NCI-H1930 (cell line): ENCODE measurements at regions not wholly inside any gene's neighbourhood (a gene's known extent, or its start where the extent isn't known, plus 50 kb on each side); places are given as distances from the start of the nearest gene placed in this dataset.
A peak's percentile ranks its signal among the peaks of the same experiment; 100 is the strongest.

Source experiments
- DNase-seq, 2 experiments: peaks; one replicate each; lab custom pipeline; 2025; lab: John Stamatoyannopoulos, UW

- no peak for DNase-seq
Observed at GRCh38 chr13:75050419-75051046, 431.4 kb downstream of the TBC1D4 start.

DNA sequence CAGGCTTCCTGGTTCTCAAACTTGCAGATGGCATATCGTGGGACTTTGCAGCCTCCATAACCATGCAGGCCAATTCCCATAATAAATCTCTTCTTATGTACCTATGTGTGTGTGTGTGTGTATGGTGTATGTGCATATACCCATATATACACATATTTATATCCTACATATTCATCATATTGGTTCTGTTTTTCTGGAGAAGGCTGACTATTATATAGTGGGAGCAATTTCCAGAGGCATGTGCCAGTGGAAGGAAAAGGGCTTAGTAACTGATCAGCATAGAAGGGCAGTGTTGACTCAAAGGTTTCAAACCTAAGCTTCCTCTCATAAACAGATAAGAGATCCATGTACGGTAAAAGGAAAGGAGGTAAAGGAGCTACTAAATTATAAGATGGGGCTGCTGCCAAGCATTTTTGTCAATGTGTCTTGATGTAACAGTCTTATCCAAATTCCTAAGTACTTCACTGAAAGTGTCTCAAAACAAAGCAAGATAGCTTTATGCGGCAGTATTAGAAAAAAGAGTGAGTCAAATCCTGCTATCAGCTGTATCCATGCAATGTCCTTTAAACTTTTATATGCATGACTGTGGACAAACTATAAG is 432.1 kb downstream of the TBC1D4 start:
- no peak for DNase-seq

GRCh38 chr13:75042807-75043206 is 439.2 kb downstream of the TBC1D4 start:
- DNase-seq, result no peak

- peak; percentile 62 to 71 for DNase-seq
Observed at GRCh38 chr13:75038393-75039113, 443.4 kb downstream of the TBC1D4 start.

DNA sequence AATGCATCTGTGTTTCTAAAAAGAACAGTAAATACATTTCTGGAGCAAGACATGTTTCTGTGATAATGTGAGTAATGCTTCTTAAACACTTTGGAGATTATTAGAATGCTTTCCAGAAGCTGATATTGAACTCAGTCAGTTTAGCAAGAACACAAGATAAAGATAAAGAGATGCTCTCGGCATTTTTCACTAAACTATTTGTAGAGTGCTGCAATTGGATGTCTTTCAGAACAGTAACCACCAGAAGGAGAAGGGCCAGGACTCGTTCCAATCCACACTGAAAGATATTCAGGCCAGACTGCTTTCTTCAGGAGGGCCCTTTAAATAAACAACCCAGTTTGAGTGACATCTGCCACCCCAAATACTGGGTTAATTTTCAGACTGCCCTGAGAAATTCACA is 456.0 kb downstream of the TBC1D4 start:
- no peak for DNase-seq

- no peak for DNase-seq
Observed at GRCh38 chr13:75024602-75025001, 457.4 kb downstream of the TBC1D4 start.

DNA sequence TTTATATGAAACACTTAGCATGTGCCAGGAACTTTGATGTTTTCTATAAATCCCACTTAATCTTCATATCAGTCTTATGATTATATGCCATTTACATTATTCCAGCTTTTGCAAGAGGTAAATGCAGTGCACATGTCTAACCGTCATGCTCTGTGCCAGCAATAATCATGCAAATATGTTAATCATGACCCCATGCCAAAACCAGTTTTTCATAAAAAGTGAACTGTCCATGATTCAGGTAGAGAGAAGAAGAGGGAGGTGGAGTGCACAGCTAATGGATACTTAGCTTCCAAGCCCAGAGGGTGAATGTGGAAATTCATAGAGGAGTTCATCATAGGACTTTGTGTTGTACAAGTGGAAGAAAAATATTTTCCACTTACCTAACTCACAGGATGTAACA is 458.4 kb downstream of the TBC1D4 start:
- DNase-seq, result no peak

DNA sequence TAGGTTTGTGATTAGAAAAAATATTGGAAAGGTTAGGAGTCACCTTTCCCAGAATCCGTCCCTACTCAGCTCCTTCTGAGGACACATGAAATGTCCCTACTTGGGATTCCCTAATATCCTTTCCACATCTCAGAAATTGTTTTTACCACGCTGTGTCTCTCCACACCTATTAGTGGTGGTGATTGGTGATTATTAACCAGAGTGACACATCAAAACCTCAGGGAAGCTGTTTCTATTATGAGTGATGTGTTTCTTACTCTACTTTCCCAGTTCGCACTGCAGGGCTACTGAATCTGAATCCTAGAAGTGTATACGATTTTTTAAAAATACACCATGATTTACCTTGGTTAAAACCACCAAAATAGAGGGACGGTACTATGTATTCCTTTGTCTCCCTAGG is 460.8 kb downstream of the TBC1D4 start:
- no peak for DNase-seq

DNA sequence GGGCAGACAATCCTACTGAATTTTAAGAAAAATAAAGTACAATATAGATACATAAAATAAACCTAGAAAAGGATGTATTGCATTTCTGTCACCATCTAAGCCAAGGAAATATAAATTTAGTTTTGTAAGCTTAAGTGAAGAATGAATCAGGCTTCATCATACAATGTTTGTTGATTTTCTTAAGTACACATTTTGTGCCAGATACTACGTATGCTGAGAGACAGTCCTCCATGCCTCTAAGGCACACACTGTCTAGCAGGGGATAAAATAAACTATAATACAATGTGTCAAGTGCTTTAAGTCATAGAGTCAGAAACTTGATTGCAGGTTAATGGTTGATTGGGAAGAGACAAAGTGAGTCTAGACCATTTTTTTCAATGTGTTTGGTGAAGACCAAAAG is 465.7 kb downstream of the TBC1D4 start:
- no peak for DNase-seq

- no peak for DNase-seq
Observed at GRCh38 chr13:75013818-75014217, 468.2 kb downstream of the TBC1D4 start.

DNA sequence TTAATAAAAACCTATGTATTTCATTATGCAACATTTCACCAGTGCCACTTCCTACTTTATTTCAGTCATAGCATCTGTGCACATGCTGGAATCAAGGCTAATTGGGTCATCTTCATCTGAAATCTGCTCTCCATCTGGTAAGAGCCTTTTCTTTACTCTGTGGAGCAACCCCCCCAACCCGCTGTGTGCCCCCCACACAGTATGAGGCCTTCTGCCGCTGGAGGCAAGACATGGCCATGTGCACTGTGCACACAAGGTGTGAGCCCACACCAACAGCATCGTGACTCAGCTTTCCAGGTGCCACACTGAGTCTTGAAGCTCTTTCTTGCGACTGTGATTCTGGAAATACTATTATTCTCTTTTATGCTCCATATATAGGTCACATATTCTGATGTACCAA is 471.0 kb downstream of the TBC1D4 start:
- DNase-seq, result no peak

DNA sequence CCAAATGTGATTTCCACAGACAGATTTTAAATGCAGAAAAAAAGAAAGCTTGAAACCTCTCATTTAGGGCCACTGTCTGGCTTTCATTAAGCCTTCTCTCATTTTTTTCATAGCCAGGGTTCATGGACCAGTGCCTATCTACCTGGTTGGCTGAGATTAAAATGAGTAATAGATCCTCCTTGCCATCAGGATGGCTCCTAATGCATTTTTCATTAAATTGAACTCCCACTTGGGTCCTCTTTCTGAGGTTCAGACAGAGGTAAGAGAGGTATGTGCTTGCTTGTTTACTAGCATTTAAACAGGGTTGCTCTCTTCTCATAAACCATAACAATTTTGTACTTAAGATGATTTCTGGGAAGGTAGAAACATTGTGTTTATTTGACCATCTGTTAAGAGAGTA is 473.0 kb downstream of the TBC1D4 start:
- DNase-seq, result no peak

- no peak for DNase-seq
Observed at GRCh38 chr13:74990992-74991391, 491.0 kb downstream of the TBC1D4 start.

GRCh38 chr13:74987124-74987690 is 494.8 kb downstream of the TBC1D4 start:
- no peak for DNase-seq

GRCh38 chr13:74986609-74987008 is 495.4 kb downstream of the TBC1D4 start:
- DNase-seq, result no peak

DNA sequence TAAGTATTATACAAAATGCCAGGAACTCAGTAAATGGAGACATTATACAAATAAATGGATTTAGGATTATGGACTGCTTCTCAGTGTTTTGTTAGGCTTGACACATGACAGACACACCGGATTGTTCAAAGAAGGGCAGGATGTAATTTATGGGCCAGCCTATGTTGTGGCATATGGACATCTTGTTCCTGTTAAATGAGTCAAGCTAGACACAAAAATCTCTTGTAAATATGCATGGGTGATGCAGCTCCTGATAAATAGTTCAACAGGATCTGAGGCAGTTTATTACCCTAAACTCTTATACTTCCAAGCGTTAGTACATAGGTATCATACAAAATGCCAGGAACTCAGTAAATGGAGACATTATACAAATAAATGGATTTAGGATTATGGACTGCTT is 502.3 kb downstream of the TBC1D4 start:
- DNase-seq, result no peak

DNA sequence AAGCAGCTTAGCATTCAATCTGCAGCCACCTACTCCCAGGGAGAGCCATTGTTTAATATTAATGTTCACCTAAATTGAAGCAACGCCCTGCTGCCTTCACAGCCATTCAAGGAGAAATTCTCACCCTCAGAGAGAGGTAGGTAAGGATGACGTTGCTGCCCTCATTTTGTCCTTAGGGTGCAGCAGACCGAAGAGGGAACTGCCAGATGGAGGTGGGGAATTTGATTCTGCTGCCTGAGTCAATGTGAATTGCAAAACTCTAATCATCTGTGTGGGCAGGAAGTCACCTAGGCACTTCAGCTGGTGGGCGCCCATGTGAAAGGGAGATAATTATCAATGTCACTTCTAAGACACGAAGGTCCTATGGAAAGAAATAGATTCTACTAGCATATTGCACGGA is 503.4 kb downstream of the TBC1D4 start:
- DNase-seq, result no peak

GRCh38 chr13:74977498-74977897 is 504.5 kb downstream of the TBC1D4 start:
- DNase-seq, result no peak

DNA sequence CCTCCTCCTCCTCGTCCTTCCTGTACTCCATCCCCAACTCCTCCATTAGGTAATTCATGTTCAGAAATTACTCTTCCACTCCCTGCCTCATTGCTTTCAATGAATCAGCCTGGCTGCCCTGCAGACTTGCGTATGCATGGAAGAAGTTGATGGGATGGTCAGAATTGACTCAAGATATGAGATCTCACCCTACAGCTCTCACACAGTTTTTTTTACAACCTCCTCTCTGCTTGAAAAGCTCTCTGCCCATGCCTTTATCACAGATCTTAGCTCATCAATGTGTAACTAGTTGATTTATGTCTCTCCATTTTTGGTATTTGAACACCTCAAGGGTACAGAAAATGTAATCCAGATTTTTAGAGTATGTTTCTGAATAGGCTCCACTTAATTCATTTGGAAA is 506.9 kb downstream of the TBC1D4 start:
- no peak for DNase-seq

- DNase-seq, result no peak
Observed at GRCh38 chr13:74973935-74974879, 507.8 kb downstream of the TBC1D4 start.

DNA sequence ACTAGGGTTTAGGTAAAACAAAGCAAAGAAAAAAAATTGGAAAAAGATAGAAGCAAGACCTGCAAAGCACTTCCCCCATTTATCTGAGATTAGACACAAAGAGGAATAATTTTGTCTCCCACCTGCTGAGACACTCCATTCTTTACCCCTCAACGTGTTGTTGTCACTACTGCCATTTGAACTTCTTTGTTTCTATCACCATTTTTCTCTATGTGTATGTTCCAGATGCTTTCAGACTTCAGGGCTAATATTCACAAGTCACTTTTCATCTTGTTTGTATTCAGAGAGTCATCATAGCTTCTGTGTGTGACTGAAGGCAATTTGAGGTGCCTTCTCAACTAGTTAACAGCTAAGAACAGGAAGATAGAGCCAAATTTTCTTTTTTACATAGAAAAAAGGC is 512.5 kb downstream of the TBC1D4 start:
- no peak for DNase-seq

DNA sequence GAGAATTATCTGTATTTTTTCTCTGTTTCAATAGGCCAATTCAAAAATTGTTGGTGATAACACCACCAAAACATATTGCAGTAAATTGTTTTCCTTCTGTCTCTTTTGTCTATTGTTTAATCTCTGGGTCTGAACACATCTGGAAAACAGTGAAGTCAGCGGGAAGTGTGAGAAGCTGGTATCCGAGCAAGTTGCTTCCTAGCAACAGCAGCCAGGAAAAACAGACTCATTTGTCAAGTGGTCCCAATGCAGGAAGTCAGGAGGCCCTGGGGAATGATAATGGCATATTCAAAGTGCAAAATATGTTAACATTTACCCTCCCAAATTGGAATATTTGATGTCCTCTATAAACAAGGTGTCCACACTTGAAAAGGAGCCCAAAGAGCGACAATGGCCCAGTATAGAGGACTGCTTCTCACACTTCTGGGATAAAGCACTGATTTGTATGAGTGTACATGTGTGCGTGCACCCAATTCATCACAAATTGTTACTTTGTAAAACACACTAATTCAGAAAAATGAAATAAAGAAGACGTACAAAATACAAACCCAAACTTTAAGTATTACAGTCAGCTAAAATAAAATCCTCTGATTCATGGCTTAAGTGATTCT is 515.0 kb downstream of the TBC1D4 start:
- no peak for DNase-seq
